ENCODE measurements at regions not wholly inside any gene's neighbourhood (a gene's known extent, or its start where the extent isn't known, plus 50 kb on each side); places are given as distances from the start of the nearest gene placed in this dataset.

DNA sequence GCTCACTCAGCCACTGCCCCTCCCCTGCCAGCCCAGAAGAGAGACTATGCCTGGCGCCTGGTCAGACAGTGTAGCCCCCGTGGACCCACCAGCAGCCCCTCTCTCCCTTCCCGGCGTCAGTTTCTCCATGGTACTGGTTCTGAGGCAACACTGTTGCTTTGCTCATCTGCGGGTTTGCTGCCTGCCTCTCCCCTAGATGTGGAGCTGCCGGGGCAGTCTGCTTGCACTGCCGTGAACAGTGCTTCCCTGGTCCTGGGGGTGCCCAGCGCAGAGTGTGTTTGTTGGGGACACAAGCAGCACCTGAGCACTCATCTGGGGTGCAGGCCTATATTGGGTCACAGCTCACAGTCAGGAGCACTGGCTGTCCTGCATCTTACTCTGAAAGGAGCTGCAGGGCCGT, 309.9 kb downstream of the NDUFA10 start:
- no TSS peak for BruUV-seq (replicated peaks)
- no peaks in the 10 kb centered on the region for H3K4me1 Mint-ChIP-seq (ENCODE audit: insufficient read depth, unreplicated experiment)
- CTCF ChIA-PET = no interaction called here
- no peaks in the 10 kb centered on the region for H3K36me3 Mint-ChIP-seq (ENCODE audit: insufficient read depth, unreplicated experiment)
- no peak for DNase-seq (ENCODE audit: unreplicated experiment)
- TF ChIP-seq, protein P1, sequence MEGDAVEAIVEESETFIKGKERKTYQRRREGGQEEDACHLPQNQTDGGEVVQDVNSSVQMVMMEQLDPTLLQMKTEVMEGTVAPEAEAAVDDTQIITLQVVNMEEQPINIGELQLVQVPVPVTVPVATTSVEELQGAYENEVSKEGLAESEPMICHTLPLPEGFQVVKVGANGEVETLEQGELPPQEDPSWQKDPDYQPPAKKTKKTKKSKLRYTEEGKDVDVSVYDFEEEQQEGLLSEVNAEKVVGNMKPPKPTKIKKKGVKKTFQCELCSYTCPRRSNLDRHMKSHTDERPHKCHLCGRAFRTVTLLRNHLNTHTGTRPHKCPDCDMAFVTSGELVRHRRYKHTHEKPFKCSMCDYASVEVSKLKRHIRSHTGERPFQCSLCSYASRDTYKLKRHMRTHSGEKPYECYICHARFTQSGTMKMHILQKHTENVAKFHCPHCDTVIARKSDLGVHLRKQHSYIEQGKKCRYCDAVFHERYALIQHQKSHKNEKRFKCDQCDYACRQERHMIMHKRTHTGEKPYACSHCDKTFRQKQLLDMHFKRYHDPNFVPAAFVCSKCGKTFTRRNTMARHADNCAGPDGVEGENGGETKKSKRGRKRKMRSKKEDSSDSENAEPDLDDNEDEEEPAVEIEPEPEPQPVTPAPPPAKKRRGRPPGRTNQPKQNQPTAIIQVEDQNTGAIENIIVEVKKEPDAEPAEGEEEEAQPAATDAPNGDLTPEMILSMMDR (IDR thresholded peaks at IDR 0.05; ENCODE audit: unreplicated experiment) = no peak
- peaks cover 13% of the 10 kb centered on the region for H3K27me3 Mint-ChIP-seq (ENCODE audit: insufficient read depth, unreplicated experiment)
- POLR2A ChIA-PET = no interaction called here
- H3K9me3 Mint-ChIP-seq (ENCODE audit: unreplicated experiment) = peaks cover 11% of the 10 kb centered on the region
- H3K27ac Mint-ChIP-seq (ENCODE audit: low read depth, unreplicated experiment) = no peak overlapping the region
- intact Hi-C loops (cut with micrococcal nuclease) = no loop called here
- H3K4me3 Mint-ChIP-seq (ENCODE audit: unreplicated experiment) = no peak overlapping the region

DNA sequence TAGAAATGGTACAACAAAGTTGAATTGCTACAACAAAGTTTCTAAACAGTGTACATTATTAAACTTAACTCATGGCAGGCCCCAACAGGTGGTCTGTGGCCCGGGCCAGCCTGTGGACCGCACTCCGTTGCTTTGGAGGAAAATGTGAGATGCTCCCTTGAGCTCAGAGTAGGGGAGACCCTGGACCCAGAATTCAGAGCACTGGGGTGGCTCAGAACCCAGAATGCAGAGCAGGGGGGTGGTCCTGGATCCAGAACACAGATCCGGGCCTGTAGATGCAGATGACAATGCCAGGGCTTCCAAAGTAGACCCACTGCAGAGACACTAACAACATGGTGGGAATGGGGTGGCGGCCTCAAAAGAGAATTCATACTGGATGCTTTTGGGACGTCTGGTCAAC, 311.0 kb downstream of the NDUFA10 start:
- DNase-seq (ENCODE audit: unreplicated experiment) = no peak
- TF ChIP-seq, protein P1 (IDR thresholded peaks at IDR 0.05; ENCODE audit: unreplicated experiment) = no peak
- no peak overlapping the region for H3K27ac Mint-ChIP-seq (ENCODE audit: low read depth, unreplicated experiment)
- no peaks in the 10 kb centered on the region for H3K4me1 Mint-ChIP-seq (ENCODE audit: insufficient read depth, unreplicated experiment)
- no TSS peak for BruUV-seq (replicated peaks)
- H3K27me3 Mint-ChIP-seq (ENCODE audit: insufficient read depth, unreplicated experiment) = peaks cover 13% of the 10 kb centered on the region
- H3K9me3 Mint-ChIP-seq (ENCODE audit: unreplicated experiment) = peaks cover 11% of the 10 kb centered on the region
- H3K36me3 Mint-ChIP-seq (ENCODE audit: insufficient read depth, unreplicated experiment) = no peaks in the 10 kb centered on the region
- no peak overlapping the region for H3K4me3 Mint-ChIP-seq (ENCODE audit: unreplicated experiment)
- POLR2A ChIA-PET = no interaction called here
- intact Hi-C loops (cut with micrococcal nuclease) = no loop called here
- CTCF ChIA-PET = no interaction called here

DNA sequence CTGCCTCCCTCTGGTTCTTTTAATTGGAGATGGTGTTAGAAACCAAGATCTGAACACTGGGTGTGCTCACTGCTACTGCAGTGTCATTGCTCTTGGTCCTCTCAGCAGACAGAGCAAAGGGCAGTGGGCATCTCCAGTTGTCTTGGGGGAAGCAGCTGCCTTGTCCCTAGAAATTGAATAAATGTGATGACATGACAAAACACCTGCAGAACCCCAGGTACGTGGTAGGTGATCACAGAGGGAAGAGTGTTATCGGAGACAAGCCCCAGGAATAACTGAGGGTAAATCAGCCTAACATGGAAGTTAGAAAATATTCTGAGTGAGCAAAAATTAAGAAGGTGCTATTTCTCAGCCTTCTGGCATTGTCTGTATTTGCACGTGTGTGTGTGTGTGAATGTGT, 311.9 kb upstream of the HDAC4 start:
- no peak for DNase-seq (ENCODE audit: unreplicated experiment)
- H3K4me1 Mint-ChIP-seq (ENCODE audit: insufficient read depth, unreplicated experiment) = no peaks in the 10 kb centered on the region
- H3K27me3 Mint-ChIP-seq (ENCODE audit: insufficient read depth, unreplicated experiment) = peaks cover 13% of the 10 kb centered on the region
- CTCF ChIA-PET = no interaction called here
- peaks cover 11% of the 10 kb centered on the region for H3K9me3 Mint-ChIP-seq (ENCODE audit: unreplicated experiment)
- H3K4me3 Mint-ChIP-seq (ENCODE audit: unreplicated experiment) = no peak overlapping the region
- H3K36me3 Mint-ChIP-seq (ENCODE audit: insufficient read depth, unreplicated experiment) = no peaks in the 10 kb centered on the region
- TF ChIP-seq, protein P1 (IDR thresholded peaks at IDR 0.05; ENCODE audit: unreplicated experiment) = no peak
- intact Hi-C loops (cut with micrococcal nuclease) = no loop called here
- POLR2A ChIA-PET = no interaction called here
- BruUV-seq (replicated peaks) = no TSS peak
- H3K27ac Mint-ChIP-seq (ENCODE audit: low read depth, unreplicated experiment) = no peak overlapping the region

DNA sequence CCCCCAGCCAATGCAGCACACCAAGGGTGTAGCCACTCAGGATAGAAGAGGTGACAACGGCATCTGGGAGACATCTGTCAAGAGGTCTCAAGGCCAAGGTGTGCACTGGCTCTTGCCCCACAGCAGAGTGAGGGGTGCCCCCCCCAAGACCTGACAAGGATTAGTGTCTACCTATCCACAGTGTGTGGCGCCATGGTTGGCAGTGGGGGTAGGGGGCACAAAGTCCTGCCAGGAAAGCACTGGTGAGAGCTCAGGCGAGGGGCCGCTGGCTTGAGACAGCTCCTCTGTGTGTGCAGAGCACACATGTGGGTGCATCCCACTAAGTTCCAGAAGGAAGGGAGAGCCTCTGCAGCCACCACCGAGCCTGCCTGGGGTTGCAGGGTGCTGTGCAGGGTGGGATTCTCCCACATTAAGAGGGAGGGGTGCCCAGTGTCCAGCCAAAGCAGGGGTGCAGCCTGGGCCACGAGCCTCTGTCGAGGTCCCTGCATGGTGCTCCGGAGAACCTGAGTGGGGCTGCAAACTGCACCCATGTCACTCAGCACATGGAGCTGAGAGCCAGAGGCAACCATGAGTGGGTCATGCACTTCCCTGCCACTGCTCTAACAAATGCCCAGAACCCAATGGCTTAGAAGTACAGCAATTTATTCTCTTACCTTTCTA, 311.2 kb upstream of the HDAC4 start:
- peaks cover 11% of the 10 kb centered on the region for H3K9me3 Mint-ChIP-seq (ENCODE audit: unreplicated experiment)
- CTCF ChIA-PET = no interaction called here
- no TSS peak for BruUV-seq (replicated peaks)
- no peaks in the 10 kb centered on the region for H3K4me1 Mint-ChIP-seq (ENCODE audit: insufficient read depth, unreplicated experiment)
- intact Hi-C loops (cut with micrococcal nuclease) = no loop called here
- H3K4me3 Mint-ChIP-seq (ENCODE audit: unreplicated experiment) = no peak overlapping the region
- POLR2A ChIA-PET = no interaction called here
- H3K36me3 Mint-ChIP-seq (ENCODE audit: insufficient read depth, unreplicated experiment) = no peaks in the 10 kb centered on the region
- TF ChIP-seq, protein P1 (IDR thresholded peaks at IDR 0.05; ENCODE audit: unreplicated experiment) = no peak
- H3K27ac Mint-ChIP-seq (ENCODE audit: low read depth, unreplicated experiment) = no peak overlapping the region
- peaks cover 13% of the 10 kb centered on the region for H3K27me3 Mint-ChIP-seq (ENCODE audit: insufficient read depth, unreplicated experiment)
- no peak for DNase-seq (ENCODE audit: unreplicated experiment)

Data from MCF 10A (cell line).